ENCODE measurements at regions not wholly inside any gene's neighbourhood (a gene's known extent, or its start where the extent isn't known, plus 50 kb on each side); places are given as distances from the start of the nearest gene placed in this dataset.
"Not testable (repeated sequence)": the region's sequence is repeated elsewhere in the genome, so short reads cannot be mapped to it uniquely, and the experiment has no call there.

- no peak for TF ChIP-seq ZFX (IDR thresholded peaks at IDR 0.05)
- no peak for TF ChIP-seq CTCF (conservative IDR thresholded peaks at IDR 0.05)
- no peak overlapping the region for H3K27ac ChIP-seq
These were observed 367.6 kb upstream of the AGA start for GRCh38 chr4:177809791-177810190.

DNA sequence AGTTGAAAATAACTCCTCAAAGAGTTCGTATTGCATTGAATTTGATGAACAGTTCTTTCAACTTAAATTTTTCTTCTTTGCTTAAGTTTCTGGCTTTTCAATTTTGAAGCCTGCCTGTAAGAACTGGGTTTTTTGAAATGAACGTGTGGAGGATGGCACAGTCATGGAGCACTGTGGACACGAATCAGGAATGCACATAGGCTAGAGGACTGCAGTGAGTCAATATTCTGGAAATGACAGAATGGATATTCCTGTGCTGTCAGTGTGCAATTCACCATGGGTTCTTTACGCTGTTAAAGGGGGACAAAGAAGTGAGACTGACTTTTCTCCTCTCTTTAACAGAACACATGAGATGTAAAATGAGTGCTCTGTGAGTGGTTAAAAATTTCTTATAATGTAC, 368.0 kb upstream of the AGA start:
- H3K27ac ChIP-seq: no peak overlapping the region
- TF ChIP-seq ZFX (IDR thresholded peaks at IDR 0.05) (no peak), CTCF (conservative IDR thresholded peaks at IDR 0.05) (no peak)

GRCh38 chr4:177818392-177818791, 376.2 kb upstream of the AGA start:
- H3K27ac ChIP-seq: not testable (repeated sequence)

GRCh38 chr4:177826973-177827372, 384.7 kb upstream of the AGA start:
- no peak for TF ChIP-seq ZFX (IDR thresholded peaks at IDR 0.05)
- TF ChIP-seq CTCF (conservative IDR thresholded peaks at IDR 0.05): no peak

GRCh38 chr4:177841258-177841657, 399.0 kb upstream of the AGA start:
- H3K27ac ChIP-seq: no peak overlapping the region
- TF ChIP-seq ZFX (IDR thresholded peaks at IDR 0.05): no peak
- TF ChIP-seq CTCF (conservative IDR thresholded peaks at IDR 0.05): no peak

More at GRCh38 chr4:177826973-177827372, 384.7 kb upstream of the AGA start:
- H3K27ac ChIP-seq: no peak overlapping the region

DNA sequence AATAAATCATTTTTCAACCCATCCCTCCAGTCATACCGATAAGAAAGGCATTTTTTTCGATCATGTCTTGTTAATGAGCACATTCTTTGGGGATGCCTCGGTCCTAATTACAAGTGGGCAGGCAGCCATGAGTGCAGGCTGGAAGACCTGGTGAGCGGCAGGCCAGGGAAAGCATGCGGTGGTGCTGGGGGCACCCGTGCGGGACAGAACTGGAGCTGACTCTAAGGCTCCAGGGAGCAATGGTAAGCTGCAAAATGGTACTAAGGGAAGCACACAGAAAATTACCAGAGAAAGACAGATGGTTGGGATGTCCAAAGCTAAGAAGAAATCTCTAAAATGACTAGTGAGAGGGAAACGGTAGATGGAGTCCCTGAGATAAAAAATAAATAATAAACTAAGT, 411.0 kb upstream of the AGA start:
- no peak overlapping the region for H3K27ac ChIP-seq
- TF ChIP-seq ZFX (IDR thresholded peaks at IDR 0.05): no peak
- no peak for TF ChIP-seq CTCF (conservative IDR thresholded peaks at IDR 0.05)

DNA sequence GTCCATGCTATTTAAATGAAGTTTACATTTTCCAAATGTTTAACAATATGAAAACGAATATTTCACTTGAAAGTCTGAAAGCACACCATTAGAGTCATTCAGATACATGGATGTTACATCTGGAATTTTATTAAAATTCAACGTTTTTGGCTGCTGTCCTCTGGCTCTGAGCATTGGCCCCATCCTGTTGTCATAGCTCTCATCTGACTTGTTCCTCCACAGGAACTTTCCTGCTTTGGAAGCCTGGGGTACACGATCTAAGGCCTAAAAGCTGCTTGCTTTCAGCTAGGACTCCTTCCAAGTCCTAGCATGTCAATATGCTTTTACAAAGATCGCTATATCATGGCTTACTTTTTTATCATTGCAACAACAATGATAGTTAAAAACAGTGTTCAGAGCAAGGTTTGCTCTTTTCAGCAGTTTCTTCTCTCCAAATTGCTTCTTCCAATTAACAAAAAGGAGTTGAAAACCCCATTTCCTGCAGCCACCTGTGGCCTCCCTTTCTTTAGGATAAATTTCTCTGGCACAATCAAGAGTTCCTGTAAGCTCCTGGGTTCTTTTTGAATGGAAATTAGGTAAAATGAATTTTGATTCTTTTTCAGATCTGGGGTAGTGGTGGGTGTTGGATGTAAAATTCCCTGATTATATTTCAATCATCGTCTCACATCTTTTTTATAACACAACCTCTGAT, 413.4 kb upstream of the AGA start:
- no peak overlapping the region for H3K27ac ChIP-seq
- TF ChIP-seq ZFX (IDR thresholded peaks at IDR 0.05) (no peak), CTCF (conservative IDR thresholded peaks at IDR 0.05) (no peak)

DNA sequence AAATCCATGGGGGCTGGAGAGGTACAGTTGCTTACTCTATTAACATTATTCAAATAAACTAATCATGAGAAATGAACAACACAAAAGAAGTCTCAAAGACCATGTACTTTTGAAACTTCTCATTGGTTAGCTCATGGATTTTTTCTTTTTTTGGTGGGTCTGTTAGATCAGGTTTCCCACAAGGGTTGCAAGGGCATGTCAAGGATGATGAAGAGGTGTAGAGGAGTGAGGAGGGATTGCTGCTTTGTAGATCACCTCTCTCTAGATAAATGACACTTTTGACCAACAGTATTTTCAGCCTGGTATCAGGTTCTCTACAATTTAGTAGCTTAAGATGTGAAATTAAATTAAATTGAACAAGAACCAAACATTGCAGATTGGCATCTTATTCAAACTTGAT, 417.9 kb upstream of the AGA start:
- TF ChIP-seq CTCF (conservative IDR thresholded peaks at IDR 0.05): no peak
- no peak for TF ChIP-seq ZFX (IDR thresholded peaks at IDR 0.05)
- no peak overlapping the region for H3K27ac ChIP-seq

Data from C4-2B (cell line).